Heart left ventricle (tissue), 16 donors: ENCODE measurements at regions not wholly inside any gene's neighbourhood (a gene's known extent, or its start where the extent isn't known, plus 50 kb on each side); places are given as distances from the start of the nearest gene placed in this dataset.

Experiments
- ATAC-seq, 4 donors: fragments of 200-7000 bp; cut with Tn5 transposase; one replicate each; pipeline ENCODE4 v1.9.1; 2020 to 2022; ENCODE audit warnings: moderate library complexity in 4 of 4, mild to moderate bottlenecking in 3 of 4, moderate number of reproducible peaks in 1 of 4
- DNase-seq, 5 donors: peaks; one replicate each; pipeline ENCODE4 v3.0.0-alpha.2; 2020
- H3K27ac ChIP-seq, 12 donors: fragments of 200-600 bp; sonication (generic) in 4 of 12; one replicate each; pipeline versions ENCODE4 v1.5.0 to v1.8.0; 2016 to 2022; ENCODE audit warnings: mild to moderate bottlenecking in 2 of 12
- H3K27me3 ChIP-seq, 9 donors: fragments of 200-600 bp; sonication (generic) in 2 of 9; one replicate each; pipeline versions ENCODE4 v1.5.1 to v1.8.0; 2016 to 2022; ENCODE audit warnings: mild to moderate bottlenecking in 3 of 9
- H3K36me3 ChIP-seq, 9 donors: fragments of 200-600 bp; sonication (generic) in 2 of 9; one replicate each; pipeline versions ENCODE4 v1.5.0 to v1.8.0; 2018 to 2022; ENCODE audit warnings: mild to moderate bottlenecking in 2 of 9
- H3K4me1 ChIP-seq, 12 donors: fragments of 200-600 bp; sonication (generic) in 4 of 12; one replicate each; pipeline versions ENCODE4 v1.5.0 to v1.8.0; 2016 to 2022; ENCODE audit warnings: mild to moderate bottlenecking in 3 of 12
- H3K4me3 ChIP-seq, 12 donors: fragments of 200-600 bp; sonication (generic) in 4 of 12; one replicate each; pipeline versions ENCODE4 v1.5.0 to v1.8.0; 2017 to 2022; ENCODE audit warnings: mild to moderate bottlenecking in 9 of 12, moderate library complexity in 4 of 12
- H3K9me3 ChIP-seq, 12 donors: fragments of 200-600 bp; sonication (generic) in 4 of 12; one replicate each; pipeline versions ENCODE4 v1.5.0 to v1.8.0; 2016 to 2022; ENCODE audit warnings: mild to moderate bottlenecking in 1 of 12
- CTCF ChIP-seq, 12 donors: fragments of 200-600 bp; sonication (generic) in 4 of 12; IDR thresholded peaks; one replicate each; pipeline versions ENCODE4 v1.5.0 to v1.8.0; 2018 to 2022; ENCODE audit warnings: antibody characterized with exemption in 12 of 12, mild to moderate bottlenecking in 5 of 12
- POLR2A ChIP-seq, 2 donors: fragments of 450-650 bp; IDR thresholded peaks; one replicate each; pipeline ENCODE4 v1.6.1; 2017; ENCODE audit warnings: antibody characterized with exemption in 2 of 2, mild to moderate bottlenecking in 2 of 2, moderate library complexity in 2 of 2
- WGBS, 4 donors: extraction: QIAGEN DNeasy Blood & Tissue Kit in 2 of 4; methylation state at CpG; one replicate each; pipeline versions ENCODE4 v1.1.5 to v1.1.7; 2013 to 2018; 5-methylcytosine and 5-hydroxymethylcytosine counted together
- intact Hi-C, 10 donors: fragments of 100-400 bp; cut with DNase I; formaldehyde crosslinking; loops; one replicate each; pipeline versions ENCODE4 v1.11.1 to v1.14.2; 2022
- donor health status: ischemic (EF 13 %, LVEDD 7.1; RV severe dilation, severe dysfunction).
- donor health status: healthy with polysubstance abuse.
- donor health status: DM: no; HTN: yes; CAD: no.
- donor health status: DM: no; HTN: no; CAD: no.
- donor health status: ischemic (EF 25% LVEDD 6.9; RV normal size, moderate dysfunction).
- donor health status: ischemic (EF 25% LVEDD 5.7; RV mildly dilated, moderate dysfunction).
- donor health status: healthy.
- donor health status: DM: yes; HTN: yes; CAD: no.
- donor health status: ischemic (EF 35%, LVEDD 5.7; RV mildly dilated, moderate dysfunction).
- donor health status: nonischemic (EF 11% LVEDD 7.7; RV severe dilation, severe dysfunction).
- donor health status: DM: yes; HTN: yes; CAD: no.
- donor health status: PGD.
- donor health status: ischemic (EF 29% LVEDD 5.4; RV normal size, mild dysfunction).
- donor health status: nonischemic (EF 23%, LVEDD 6.1; RV moderate dilation, normal function).

- Histone ChIP-seq H3K4me1 (peaks cover 16 to 63% (median 51%) of the 10 kb centered on the region in 12 donors), H3K9me3 (no peaks in the 10 kb centered on the region), H3K4me3 (no peak overlapping the region), H3K27ac (no peak overlapping the region), H3K27me3 (no peaks in the 10 kb centered on the region), H3K36me3 (no peaks in the 10 kb centered on the region)
- TF ChIP-seq POLR2A (IDR thresholded peaks at IDR 0.05) (no peak), CTCF (IDR thresholded peaks at IDR 0.05) (no peak)
- peak in 1 of 5 donors; percentile 60 for DNase-seq
- WGBS, 4 donors = 95 to 96% (median 96%) methylated on average over 10 to 12 of the region's 12 CpGs
- ATAC-seq = no peak
- intact Hi-C loops = loop anchor here in 6 of 10 donors (5.0 kb wide), 3 partner anchors 32 to 48 kb away; no protein-coding TSS in a partner anchor
These were observed 164.8 kb upstream of the GRK3 start for GRCh38 chr22:25399649-25400151.

- ATAC-seq = no peak
- intact Hi-C loops = loop anchor here in 6 of 10 donors (5.0 kb wide), 3 partner anchors 35 to 45 kb away; no protein-coding TSS in a partner anchor
These were observed 162.3 kb upstream of the GRK3 start for GRCh38 chr22:25402160-25402500.

GRCh38 chr22:25402501-25403283 is 161.8 kb upstream of the GRK3 start:
- peak in 4 of 5 donors; percentile 45 to 64 (median 56) for DNase-seq
- Histone ChIP-seq H3K27me3 (no peaks in the 10 kb centered on the region), H3K9me3 (no peaks in the 10 kb centered on the region), H3K4me3 (peak overlapping the region in 10 of 12 donors; percentile 22 to 83 (median 69)), H3K27ac (peak overlapping the region; percentile 66 to 97 (median 88)), H3K36me3 (no peaks in the 10 kb centered on the region), H3K4me1 (peaks cover 16 to 67% (median 45%) of the 10 kb centered on the region in 12 donors)
- ATAC-seq = peak; percentile 4 to 76 (median 38)
- no peak for TF ChIP-seq POLR2A (IDR thresholded peaks at IDR 0.05)
- TF ChIP-seq CTCF (IDR thresholded peaks at IDR 0.05) = no peak
- intact Hi-C loops = loop anchor here in 6 of 10 donors (1.0 to 5.0 kb wide), 4 partner anchors 35 to 45 kb away; no protein-coding TSS in a partner anchor
- 25 to 36% (median 28%) methylated on average over 13 to 14 of the region's 14 CpGs for WGBS, 4 donors

More at GRCh38 chr22:25402160-25402500, 162.3 kb upstream of the GRK3 start:
- H3K27ac ChIP-seq = peak overlapping the region in 11 of 12 donors; percentile 69 to 97 (median 89)
- H3K9me3 ChIP-seq = no peaks in the 10 kb centered on the region
- DNase-seq = no peak
- peaks cover 16 to 70% (median 45%) of the 10 kb centered on the region in 12 donors for H3K4me1 ChIP-seq
- TF ChIP-seq CTCF (IDR thresholded peaks at IDR 0.05) (no peak), POLR2A (IDR thresholded peaks at IDR 0.05) (no peak)
- no peaks in the 10 kb centered on the region for H3K27me3 ChIP-seq
- no peaks in the 10 kb centered on the region for H3K36me3 ChIP-seq
- peak overlapping the region in 4 of 12 donors; percentile 67 to 83 (median 71) for H3K4me3 ChIP-seq
- WGBS, 4 donors = 74 to 89% (median 81%) methylated on average over 6 of the region's 6 CpGs

GRCh38 chr22:25403284-25403810 is 161.1 kb upstream of the GRK3 start:
- TF ChIP-seq POLR2A (IDR thresholded peaks at IDR 0.05) (no peak), CTCF (IDR thresholded peaks at IDR 0.05) (no peak)
- intact Hi-C loops = loop anchor here in 6 of 10 donors (1.0 to 5.0 kb wide), 4 partner anchors 36 to 44 kb away; no protein-coding TSS in a partner anchor
- Histone ChIP-seq H3K27ac (peak overlapping the region; percentile 41 to 97 (median 88)), H3K27me3 (no peaks in the 10 kb centered on the region), H3K36me3 (no peaks in the 10 kb centered on the region), H3K4me3 (peak overlapping the region in 10 of 12 donors; percentile 64 to 87 (median 72)), H3K9me3 (no peaks in the 10 kb centered on the region), H3K4me1 (peaks cover 16 to 61% (median 45%) of the 10 kb centered on the region in 12 donors)
- 21 to 38% (median 32%) methylated on average over 6 to 8 of the region's 8 CpGs for WGBS, 4 donors
- ATAC-seq = peak in 2 of 4 donors; percentile 3 to 32
- DNase-seq = no peak
